Anterior cingulate cortex (tissue), 58 donors: ENCODE measurements at regions not wholly inside any gene's neighbourhood (a gene's known extent, or its start where the extent isn't known, plus 50 kb on each side); places are given as distances from the start of the nearest gene placed in this dataset.
"Not testable (repeated sequence)": the region's sequence is repeated elsewhere in the genome, so short reads cannot be mapped to it uniquely, and the experiment has no call there.

ENCODE experiments used
- DNase-seq, 58 donors: peaks; one replicate each; lab custom pipeline; 2025; lab: John Stamatoyannopoulos, UW

DNA sequence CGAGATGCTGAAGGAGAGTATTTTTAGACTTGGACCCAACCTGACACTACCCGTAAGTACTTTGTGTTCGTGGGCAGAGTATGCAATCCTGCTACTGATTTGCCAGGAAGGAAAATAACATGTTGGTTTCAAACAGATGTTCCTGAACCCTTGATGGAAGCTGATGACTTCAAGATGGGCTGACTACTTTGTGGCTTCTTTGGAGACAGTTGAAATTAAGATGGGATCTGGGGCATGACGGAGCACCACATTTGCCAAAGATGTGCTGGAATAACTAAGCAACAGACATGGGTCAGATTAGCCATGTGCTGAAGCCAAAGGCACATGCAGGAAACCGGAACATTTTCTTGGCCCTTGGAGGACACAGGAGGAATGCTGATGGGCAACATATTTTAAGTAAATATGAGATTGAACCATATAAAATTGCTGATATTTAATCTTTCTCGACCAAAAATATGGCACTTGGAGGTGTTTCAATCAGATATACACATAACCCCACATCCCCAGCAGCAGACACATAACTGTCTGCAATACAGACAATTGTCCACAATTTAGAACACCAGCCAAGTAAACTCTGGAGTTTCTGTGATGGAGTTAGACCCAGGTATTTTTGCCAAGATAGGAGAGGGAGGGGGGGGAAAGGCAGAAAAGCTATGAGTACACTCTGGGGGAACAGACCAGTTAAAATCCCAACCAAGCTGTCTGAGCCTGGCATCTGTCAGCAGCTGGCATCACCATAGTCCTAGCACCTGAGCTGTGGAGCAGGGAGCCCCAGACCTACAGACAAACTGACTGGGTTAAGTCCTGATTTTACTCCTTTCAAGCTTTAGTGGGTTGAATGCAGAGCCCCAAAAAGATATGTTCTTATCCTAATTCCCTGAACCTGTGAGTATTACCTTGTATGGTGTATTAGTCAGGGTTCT, 329.4 kb upstream of the CDH5 start:
- peak in 1 of 58 donors; percentile 7 for DNase-seq

DNA sequence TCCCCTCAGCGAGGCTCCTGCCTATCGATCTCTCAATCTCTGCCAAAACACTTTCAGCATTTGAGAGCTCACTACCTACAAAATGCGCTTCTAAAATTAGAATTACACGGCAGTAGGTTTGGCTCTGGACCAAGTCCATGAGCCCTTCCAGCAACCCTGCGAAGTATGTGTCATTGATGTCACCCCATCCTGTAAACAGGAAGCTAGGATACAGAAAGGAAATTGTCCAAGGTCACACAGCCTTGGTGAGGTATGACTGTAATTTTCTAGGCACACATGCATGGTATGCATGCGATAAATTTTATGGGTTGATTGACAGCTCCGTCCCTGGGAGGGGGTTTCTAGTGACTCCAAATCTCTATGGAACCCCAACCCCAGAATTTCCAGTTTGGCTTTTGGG, 330.3 kb upstream of the CDH5 start:
- DNase-seq: no peak

DNA sequence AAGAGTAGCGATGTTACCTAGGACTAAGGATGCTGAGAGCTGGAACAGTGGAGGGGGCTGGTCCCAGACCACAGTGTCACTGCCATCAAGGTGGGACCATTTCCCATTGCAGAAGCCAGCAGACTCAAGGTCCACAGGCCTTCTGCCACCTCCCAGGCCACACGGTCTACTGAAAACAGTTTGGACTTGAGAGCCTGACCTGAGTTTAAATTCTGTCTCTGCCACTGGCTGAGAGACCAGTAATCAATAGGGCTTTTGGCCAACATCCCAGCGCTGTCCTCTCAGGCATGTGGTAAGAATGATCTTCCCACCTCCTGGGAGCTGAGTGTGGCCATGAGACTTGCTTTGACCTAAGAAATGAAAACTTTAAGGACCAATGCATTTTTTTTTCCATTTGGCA, 331.4 kb upstream of the CDH5 start:
- no peak for DNase-seq

DNA sequence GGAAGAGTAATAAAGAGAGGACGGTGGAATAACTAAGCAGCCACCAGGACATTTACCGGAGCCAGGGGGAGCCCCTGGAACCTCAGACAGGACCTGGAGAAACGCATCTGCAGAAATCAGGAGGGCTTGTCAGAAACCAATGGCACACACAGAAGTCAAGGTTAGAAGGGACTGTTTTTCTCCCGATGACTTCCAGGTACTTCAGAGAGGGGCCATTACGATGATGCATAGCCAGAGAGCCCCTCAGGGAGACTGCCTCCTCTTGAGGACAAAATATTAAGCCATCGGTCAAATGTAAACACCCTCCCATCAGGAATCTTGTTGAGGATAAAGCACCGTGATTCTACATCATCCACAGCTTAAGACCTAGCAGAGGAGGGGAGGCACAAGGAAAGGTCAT, 333.6 kb upstream of the CDH5 start:
- DNase-seq: no peak

DNA sequence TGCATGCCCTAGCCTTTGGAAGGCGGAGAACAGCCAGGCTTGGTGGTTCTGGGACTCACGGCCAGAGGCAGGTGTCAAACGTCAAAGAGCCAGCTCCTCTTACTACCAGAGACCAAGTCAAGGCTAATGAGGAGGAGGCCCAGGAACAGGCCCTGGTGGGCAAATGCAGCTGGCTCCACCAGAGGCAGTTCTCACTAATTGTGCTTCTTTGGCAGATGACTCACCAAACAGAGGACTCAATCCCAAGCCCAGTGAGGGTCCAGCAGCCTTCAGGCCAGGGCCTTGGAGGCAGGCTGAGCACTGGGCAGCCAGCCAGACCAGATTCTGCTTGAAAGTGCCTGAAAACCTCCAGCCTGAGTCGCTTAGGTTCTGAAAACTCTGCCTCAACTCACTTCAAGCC, 336.5 kb upstream of the CDH5 start:
- no peak for DNase-seq

DNA sequence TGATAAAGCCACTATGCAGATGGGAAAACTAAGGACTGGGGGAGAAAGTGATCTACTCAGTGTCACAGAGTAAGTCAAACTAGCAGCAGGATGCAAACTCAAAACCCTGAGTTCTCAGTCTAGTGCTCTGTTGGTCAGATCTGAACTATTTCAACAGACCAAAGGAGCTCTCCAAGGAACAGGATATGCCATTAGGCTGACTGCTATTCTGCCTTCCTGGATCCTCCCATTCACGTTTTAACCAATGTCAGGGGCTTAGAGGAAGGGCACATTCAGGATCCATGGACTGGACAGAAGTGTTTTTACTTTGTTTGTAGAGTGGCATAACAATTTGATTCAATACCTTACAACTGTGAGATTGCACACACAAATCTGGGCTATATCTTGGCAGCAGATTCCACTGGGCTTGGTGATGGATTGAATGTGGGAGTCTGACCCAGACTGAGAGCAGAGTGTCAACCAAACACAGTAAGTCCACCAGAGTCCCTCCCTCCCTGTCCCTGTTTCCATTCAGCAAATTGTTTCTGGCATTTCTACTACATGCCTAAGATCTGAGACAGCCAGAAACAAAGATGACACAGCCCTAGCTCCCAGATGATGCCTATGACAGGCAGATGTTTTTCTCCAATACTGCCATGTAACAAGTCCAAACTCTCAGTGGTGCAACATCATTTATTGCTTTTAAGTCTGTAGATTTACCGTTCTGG, 337.8 kb upstream of the CDH5 start:
- DNase-seq: no peak

DNA sequence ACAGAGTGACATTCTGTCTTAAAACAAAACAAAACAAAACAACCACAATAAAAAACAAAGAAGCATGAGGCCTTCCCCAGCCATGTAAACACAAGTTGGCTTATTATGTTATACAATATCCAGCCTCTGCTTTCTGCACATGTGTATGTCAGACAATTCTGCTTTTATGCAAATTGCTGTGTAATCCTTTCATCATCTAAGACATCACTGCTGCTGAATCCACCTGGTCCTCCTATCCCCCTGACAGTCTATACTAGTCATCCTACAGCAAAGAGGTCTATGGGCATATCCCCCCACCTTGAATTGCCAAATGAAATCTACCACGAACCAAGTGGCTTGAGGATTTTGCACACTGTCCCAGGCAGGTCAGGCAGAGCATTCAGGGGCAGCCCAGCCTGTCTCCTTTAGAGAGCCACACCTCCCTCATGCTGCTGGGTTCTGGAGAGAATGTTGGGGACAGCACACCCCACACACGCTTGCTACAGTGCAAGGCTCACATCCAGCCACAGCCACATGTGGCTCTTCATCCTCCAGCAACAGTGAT, 339.6 kb upstream of the CDH5 start:
- no peak for DNase-seq

DNA sequence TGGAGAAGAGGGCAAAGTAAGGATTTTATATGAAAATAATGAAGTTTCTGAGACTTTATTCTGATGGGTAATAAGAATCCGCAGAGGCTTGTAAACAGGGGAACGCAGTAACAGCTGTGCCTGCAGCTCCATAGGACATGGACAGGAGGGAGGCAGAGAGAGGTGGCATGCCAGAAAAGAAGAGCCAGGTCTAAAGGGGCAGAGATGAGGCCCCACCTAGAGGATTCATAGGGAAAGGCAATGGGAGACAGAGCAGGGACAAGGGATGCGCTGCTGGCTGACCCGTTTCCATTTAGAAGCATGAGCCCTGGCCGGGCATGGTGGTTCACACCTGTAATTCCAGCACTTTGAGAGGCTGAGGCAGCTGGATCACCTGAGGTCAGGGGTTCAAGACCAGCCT, 340.3 kb upstream of the CDH5 start:
- no peak for DNase-seq

DNA sequence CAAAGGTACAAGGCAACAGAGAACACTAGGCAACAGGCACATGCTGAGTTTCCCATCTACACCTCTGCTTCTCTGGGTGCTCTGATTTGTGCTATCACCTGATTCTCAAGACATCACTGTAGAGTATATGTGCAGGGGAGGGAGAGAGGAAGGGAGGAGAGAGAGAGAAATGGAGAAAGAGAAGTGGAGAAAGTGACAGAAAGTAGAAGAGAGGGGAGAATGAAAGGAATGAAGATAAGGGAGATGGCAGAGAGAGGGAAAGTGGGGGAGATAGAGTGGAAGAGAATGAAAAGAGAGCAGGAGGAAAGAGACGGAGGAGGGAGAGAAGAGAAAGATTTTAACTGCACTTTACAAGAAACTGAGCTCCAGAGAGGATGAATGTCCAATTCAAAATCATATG, 340.7 kb upstream of the CDH5 start:
- DNase-seq: no peak

DNA sequence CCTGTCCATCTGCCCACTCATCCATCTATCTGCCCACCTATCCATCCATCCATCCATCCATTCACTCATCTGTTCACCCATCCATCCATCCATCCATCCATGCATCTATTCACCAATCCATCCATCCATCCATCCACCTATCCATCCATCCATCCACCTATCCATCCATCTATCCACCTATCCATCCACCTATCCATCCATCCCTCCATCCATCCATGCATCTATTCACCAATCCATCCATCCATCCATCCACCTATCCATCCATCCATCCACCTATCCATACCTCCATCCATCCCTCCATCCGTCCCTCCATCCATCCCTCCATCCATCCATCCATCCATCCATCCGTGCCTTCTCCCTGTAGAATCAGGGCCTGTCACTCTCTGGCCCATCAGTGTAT, 341.9 kb upstream of the CDH5 start:
- not testable (repeated sequence) for DNase-seq

DNA sequence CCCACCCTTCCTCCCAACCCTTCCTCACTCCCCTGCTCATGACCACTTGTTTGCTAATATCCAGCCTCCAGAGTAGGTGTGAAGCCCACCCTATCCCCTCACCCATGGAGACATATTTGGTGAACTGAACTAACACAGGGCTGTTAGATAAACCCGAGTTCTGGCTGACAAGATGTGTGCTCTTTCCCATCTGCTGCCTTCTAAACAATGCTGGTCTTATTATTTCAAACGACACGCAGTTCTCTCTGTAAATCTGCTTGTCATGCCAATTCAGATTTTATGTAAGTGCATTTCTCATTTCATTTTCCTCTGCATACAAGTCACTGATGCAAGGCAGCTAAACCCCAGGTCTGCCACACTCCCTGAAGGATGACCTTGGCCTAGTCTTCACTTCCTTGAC, 343.0 kb upstream of the CDH5 start:
- no peak for DNase-seq

DNA sequence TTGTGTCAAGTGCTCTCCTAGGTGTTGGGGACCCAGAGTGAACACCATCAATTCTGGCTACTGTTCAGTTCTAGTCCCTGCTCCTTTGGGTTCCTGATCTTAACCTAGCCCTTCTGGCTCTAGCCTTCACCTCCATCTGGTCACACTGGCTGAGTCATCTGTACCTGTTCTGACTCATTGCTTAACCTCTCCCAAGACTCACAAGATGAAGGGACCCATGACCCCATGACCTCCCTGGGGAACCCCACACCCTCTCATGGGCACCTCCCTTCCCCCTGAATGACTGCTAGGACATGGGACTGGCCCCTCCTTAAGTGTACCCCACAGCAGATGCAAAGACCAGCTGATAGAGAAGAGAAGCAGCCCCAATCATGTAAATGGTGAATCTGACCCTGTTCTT, 345.8 kb upstream of the CDH5 start:
- no peak for DNase-seq

DNA sequence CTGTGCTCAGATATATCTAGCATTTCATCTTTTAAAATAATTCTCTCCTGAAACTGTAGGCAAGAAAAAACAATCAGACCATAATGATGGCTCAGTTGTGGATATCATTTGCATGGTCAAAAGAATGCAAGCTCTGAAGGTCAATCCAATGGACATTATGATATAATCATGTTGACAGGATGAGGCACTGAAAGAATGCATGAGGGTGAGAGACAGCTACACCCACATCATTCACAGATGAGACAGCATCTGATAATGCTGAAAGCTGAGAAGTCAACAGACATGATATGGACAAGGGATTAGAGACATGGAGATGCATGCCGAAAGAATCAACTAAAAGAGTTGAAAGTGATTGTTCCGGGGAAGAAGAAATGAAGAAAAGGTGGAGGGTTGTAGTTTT, 346.4 kb upstream of the CDH5 start:
- DNase-seq: no peak

DNA sequence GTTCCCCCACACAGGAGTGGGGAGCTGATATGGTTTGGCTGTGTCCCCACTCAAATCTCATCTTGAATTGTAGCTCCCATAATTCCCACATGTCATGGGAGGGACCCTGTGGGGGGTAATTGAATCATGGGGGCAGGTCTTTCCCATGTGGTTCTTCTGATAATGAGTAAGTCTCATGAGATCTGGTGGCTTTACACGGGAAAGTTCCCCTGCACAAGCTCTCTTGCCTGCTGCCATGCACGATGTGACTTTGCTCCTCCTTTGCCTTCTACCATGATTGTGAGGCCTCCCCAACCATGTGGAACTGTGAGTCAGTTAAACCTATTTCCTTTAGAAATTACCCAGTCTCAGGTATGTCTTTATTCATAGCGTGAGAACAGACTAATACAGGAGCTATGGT, 347.0 kb upstream of the CDH5 start:
- DNase-seq: not testable (repeated sequence)

DNA sequence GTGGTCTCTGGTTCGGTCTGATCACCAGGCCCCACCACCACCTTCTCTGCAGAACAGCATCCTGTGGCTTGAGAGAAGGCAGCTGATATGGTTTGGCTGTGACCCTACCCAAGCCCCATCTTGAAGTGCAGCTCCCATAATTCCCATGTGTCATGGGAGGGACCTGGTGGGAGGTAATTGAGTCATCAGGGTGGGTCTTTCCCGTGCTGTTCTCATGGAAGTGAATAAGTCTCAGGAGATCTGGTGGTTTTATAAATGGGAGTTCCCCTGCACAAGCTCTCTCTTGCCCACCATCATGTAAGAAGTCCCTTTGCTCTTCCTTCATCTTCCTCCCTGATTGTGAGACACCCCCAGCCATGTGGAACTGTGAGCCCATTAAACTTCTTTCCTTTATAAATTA, 352.3 kb upstream of the CDH5 start:
- no peak for DNase-seq

DNA sequence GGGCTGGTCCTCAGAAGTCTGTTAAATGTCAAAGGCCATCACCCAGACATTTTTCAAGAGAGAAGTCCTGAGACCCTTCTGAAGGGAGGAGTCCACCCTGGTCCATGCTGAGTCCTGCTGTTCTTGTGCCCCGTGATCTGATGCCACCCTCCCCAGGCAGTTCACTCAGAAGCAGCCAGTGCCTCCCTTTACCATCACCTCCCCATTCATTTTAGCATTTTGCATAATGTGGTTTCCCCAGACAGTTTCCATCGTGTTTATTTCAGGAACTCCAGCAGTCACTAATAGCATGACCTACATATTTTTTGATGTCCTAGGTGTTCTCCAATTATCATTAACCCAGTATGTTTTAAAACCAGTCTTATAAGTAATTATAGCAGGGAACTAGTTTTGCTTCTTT, 353.0 kb upstream of the CDH5 start:
- no peak for DNase-seq

DNA sequence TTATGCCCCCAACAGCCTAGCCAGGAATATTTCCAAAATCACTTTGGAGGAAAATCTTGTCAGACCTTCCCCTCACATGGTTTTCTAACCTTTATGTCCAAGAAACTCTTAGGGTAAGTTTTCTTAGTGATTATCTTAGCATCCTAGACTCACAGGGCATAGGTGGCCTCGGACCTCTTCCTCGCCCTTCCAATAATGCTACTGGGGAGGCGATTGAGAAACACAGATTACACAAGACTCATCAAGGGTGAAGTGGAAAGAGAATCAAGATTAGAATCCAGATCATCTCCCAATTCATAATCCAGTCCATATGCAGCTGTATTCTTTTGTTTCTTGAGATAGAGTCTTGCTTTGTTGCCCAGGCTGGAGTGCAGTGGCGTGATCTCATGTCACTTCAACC, 358.4 kb upstream of the CDH5 start:
- no peak for DNase-seq

DNA sequence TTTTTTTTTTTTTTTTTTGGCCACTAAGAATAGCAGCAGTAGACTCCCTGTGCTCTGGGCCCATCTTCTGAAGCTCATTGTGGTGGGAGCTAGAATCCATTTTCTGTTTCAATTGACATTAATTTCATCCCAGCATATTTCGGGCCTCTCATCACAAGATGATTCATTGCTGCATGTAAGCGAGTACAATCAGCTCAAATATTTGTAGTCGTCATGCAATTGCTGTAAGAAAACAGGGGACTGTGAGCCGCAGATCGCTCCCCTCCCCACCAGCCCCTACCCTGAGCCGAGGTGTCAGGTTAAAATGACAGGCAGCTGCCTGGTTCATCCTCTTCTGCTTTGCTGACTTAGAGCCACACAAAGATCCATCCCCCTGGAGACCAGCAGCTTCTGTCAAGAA, 358.8 kb upstream of the CDH5 start:
- no peak for DNase-seq

DNA sequence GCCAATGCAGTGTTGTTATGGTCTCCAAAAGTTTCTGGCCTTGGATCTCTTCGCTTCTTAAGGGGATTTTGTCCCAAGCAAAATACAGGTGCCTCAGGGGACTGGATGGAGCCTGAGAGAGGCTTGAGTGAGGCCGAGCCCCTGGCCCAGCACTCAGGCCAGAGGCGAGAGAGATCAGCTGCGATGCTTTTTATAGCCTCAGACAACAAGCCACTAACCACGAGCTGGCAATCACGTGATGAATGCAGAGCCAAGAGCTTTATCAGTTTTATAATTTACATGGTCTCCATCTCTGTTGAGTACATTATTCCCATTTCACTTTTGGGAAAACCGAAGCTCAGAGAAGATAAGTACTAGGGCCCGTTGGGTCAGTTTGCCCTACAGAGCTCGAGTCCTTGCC, 360.0 kb upstream of the CDH5 start:
- no peak for DNase-seq

DNA sequence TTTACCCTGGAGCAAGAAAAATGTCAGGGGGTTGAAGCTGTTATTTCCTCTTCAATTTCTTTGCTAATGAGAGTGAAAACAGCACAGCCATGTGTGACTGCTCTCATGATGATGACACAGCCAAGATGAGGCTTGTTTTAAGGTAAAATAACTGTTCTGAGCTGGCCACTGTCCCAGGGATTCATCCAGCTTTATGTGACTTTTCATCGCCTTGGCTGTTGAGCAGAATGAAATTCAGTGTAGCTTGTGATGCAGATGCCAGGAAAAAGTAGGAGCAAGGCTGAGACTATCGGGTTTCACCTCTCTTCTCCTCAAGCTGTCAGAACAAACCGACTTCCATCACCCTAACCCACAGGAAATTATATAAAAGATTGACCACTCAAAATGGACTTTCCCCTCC, 361.8 kb upstream of the CDH5 start:
- peak in 3 of 58 donors; percentile 4 to 6 (median 5) for DNase-seq

DNA sequence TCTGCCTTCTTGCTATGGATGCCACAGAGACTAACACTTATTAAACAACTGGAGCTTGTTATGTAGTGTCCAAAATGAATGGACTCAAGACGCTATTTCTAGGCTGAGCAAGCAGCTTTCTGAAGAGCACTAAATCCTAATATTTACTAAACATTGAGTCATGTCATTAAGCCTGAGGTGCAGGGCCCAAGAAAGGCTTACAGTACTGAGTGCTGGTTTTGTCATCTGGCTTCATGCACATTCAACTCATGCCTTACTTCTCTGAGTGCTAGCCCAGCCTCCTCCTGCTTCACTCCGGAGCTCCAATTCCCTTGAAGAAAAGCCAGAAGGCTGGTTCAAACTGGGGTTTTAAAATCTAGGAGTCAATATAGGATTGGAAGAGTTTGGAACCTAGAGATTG, 363.3 kb upstream of the CDH5 start:
- DNase-seq: no peak

DNA sequence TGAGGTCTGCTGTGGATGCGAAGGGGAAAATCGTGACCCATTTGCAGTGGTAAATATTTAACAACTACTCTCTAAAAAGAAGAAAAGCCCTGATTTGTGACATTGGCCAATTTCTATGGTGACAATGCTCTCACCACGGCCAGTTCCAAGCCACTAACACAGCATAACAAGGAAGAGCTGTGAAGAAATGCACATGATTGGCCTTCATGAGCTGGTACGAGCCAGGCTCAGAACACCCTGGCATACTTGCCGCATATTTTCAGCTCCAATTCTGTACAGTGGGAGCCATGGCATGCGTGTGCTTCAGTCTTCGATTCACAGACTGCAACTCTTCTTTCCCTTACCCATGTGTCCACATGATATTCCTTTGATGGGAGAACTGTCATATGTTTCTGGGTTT, 363.9 kb upstream of the CDH5 start:
- no peak for DNase-seq
